ENCODE measurements at regions not wholly inside any gene's neighbourhood (a gene's known extent, or its start where the extent isn't known, plus 50 kb on each side); places are given as distances from the start of the nearest gene placed in this dataset.

DNA sequence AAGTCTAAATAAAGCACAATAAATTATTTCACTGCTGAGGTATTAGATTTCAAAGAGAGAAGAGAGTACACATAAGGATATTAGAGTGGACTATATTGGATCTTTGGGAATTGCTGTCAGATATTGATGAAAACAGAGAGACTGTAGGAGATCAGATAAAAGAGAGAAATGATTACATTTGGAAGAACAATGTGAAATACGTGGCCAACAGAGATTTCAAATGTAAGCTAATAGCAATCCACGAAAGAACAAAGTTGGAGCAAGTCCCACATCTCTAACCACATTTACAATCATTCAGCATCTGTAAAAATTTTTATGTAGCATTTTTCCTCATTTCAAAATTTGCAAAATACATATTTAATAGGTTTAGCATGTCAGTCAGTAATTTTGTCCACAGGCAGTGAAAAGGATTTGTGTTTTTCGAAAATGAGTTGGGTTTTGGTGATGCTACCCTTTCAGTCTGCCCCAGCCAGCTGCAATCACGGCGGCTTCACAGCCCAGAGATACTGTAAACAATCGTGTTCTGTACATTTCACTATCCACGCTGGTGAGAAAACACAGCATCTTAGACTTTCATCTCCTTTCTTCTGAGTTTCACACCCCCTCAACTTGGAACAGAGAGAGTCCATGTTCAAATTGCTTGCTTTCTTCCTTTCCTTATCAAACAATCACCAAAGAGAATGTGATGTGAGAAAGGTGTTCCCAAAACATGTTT is 209.1 kb upstream of the LYPLAL1 start:
- TF ChIP-seq RORA (CRISPR knock-in tag; IDR thresholded peaks at IDR 0.05) (no peak), ZKSCAN5 (CRISPR knock-in tag; IDR thresholded peaks at IDR 0.05) (no peak)
- TF ChIP-seq, protein P1, sequence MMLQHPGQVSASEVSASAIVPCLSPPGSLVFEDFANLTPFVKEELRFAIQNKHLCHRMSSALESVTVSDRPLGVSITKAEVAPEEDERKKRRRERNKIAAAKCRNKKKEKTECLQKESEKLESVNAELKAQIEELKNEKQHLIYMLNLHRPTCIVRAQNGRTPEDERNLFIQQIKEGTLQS (CRISPR knock-in tag; IDR thresholded peaks at IDR 0.05) = no peak
- TF ChIP-seq, protein P2, sequence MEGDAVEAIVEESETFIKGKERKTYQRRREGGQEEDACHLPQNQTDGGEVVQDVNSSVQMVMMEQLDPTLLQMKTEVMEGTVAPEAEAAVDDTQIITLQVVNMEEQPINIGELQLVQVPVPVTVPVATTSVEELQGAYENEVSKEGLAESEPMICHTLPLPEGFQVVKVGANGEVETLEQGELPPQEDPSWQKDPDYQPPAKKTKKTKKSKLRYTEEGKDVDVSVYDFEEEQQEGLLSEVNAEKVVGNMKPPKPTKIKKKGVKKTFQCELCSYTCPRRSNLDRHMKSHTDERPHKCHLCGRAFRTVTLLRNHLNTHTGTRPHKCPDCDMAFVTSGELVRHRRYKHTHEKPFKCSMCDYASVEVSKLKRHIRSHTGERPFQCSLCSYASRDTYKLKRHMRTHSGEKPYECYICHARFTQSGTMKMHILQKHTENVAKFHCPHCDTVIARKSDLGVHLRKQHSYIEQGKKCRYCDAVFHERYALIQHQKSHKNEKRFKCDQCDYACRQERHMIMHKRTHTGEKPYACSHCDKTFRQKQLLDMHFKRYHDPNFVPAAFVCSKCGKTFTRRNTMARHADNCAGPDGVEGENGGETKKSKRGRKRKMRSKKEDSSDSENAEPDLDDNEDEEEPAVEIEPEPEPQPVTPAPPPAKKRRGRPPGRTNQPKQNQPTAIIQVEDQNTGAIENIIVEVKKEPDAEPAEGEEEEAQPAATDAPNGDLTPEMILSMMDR (CRISPR knock-in tag; IDR thresholded peaks at IDR 0.05) = no peak

All from HepG2 (cell line).